Keratinocyte (primary cell): ENCODE measurements at regions not wholly inside any gene's neighbourhood (a gene's known extent, or its start where the extent isn't known, plus 50 kb on each side); places are given as distances from the start of the nearest gene placed in this dataset.

ENCODE experiments used
- DNase-seq: peaks from one replicate; pipeline ENCODE4 v3.0.0-alpha.2; 2011; ENCODE audit warnings: low read depth, missing footprints, low spot score
- FAIRE-seq: peaks from 2 replicates; lab custom pipeline; 2011; peaks lifted over from hg19 to GRCh38; lab: Jason Lieb, UNC
- H2AFZ ChIP-seq: 2 replicates; pipeline ENCODE4 v1.6.0; 2012; ENCODE audit warnings: low read length, control low read depth, inconsistent platforms; ENCODE audit not compliant: control insufficient read depth
- H3K27ac ChIP-seq: 2 replicates; pipeline ENCODE4 v1.5.1; 2011; ENCODE audit warnings: low read length; ENCODE audit not compliant: control insufficient read depth, insufficient read depth
- H3K27me3 ChIP-seq: 3 replicates; pipeline ENCODE4 v1.6.0; 2011; ENCODE audit warnings: low read length; ENCODE audit not compliant: control insufficient read depth, insufficient read depth; ENCODE audit errors: extremely low read depth
- H3K36me3 ChIP-seq, 2 experiments: 2 replicates in 1 of 2; 3 replicates in 1 of 2; pipeline ENCODE4 v1.5.1; 2011; ENCODE audit warnings: low read length in 2 of 2, mild to moderate bottlenecking in 1 of 2; ENCODE audit not compliant: control insufficient read depth in 2 of 2, insufficient read depth in 2 of 2; ENCODE audit errors: extremely low read depth in 1 of 2
- H3K4me1 ChIP-seq: 3 replicates; pipeline ENCODE4 v1.5.1; 2011; ENCODE audit warnings: low read length; ENCODE audit not compliant: control insufficient read depth, insufficient read depth; ENCODE audit errors: extremely low read depth
- H3K4me2 ChIP-seq: 3 replicates; pipeline ENCODE4 v1.6.0; 2011; ENCODE audit warnings: low read depth, low read length; ENCODE audit not compliant: control insufficient read depth, insufficient read depth; ENCODE audit errors: extremely low read depth
- H3K4me3 ChIP-seq, 3 experiments: fragments of 200-600 bp in 1 of 3; sonication (generic) in 1 of 3; 2 replicates in 2 of 3; 3 replicates in 1 of 3; pipeline ENCODE4 v1.5.1; 2011 to 2016; ENCODE audit warnings: low read length in 3 of 3, mild to moderate bottlenecking in 3 of 3, control low read depth in 2 of 3, inconsistent platforms in 1 of 3, low read depth in 1 of 3, mixed read lengths in 1 of 3, mixed run types in 1 of 3, moderate library complexity in 1 of 3; ENCODE audit not compliant: control insufficient read depth in 2 of 3, insufficient read depth in 2 of 3; ENCODE audit errors: extremely low read depth in 1 of 3
- H3K79me2 ChIP-seq: 2 replicates; pipeline ENCODE4 v1.6.0; 2012; ENCODE audit warnings: low read length; ENCODE audit not compliant: control insufficient read depth, insufficient read depth
- H3K9ac ChIP-seq: 3 replicates; pipeline ENCODE4 v1.6.0; 2011; ENCODE audit warnings: low read length; ENCODE audit not compliant: control insufficient read depth, insufficient read depth; ENCODE audit errors: extremely low read depth
- H3K9me1 ChIP-seq: 3 replicates; pipeline ENCODE4 v1.6.0; 2011; ENCODE audit warnings: low read length; ENCODE audit not compliant: control insufficient read depth, insufficient read depth; ENCODE audit errors: extremely low read depth
- H3K9me3 ChIP-seq: 2 replicates; pipeline ENCODE4 v1.5.1; 2012; ENCODE audit warnings: low read depth, low read length; ENCODE audit not compliant: control insufficient read depth
- H4K20me1 ChIP-seq: 3 replicates; pipeline ENCODE4 v1.6.0; 2011; ENCODE audit warnings: low read length; ENCODE audit not compliant: control insufficient read depth, insufficient read depth; ENCODE audit errors: extremely low read depth
- EZH2 ChIP-seq: IDR thresholded peaks from one replicate; pipeline ENCODE4 v1.6.1; 2012; ENCODE audit warnings: inconsistent platforms, mild to moderate bottlenecking, low read length, moderate library complexity
- dilution Hi-C: fragments of 300-500 bp; cut with MboI; formaldehyde crosslinking; loops from one replicate; pipeline ENCODE4 v1.7.0; 2020; ENCODE audit warnings: low sequenced_read_pairs; ENCODE audit not compliant: extremely low pct_ligation_motif_present
- TF ChIP-seq, protein P1 (sequence below), 3 experiments: IDR thresholded peaks in 1 of 3; conservative IDR thresholded peaks in 1 of 3; optimal IDR thresholded peaks in 1 of 3; 2 replicates in 2 of 3; 3 replicates in 1 of 3; pipeline versions ENCODE3 to v1.5.1; 2011; ENCODE audit warnings: low read length in 3 of 3, mild to moderate bottlenecking in 3 of 3, moderate library complexity in 2 of 3, control low read depth in 1 of 3, inconsistent platforms in 1 of 3; ENCODE audit not compliant: insufficient read depth in 2 of 3; ENCODE audit errors: extremely low read depth in 1 of 3

- Histone ChIP-seq H3K4me1 (no peaks in the 10 kb centered on the region), H3K9me3 (no peaks in the 10 kb centered on the region), H3K36me3 (no peaks in the 10 kb centered on the region), H3K9ac (no peak overlapping the region), H2AFZ (no peak overlapping the region), H3K27me3 (no peaks in the 10 kb centered on the region), H3K79me2 (no peaks in the 10 kb centered on the region), H3K9me1 (no peaks in the 10 kb centered on the region), H3K27ac (no peak overlapping the region), H3K4me3 (no peak overlapping the region), H4K20me1 (no peaks in the 10 kb centered on the region), H3K4me2 (no peak overlapping the region)
- dilution Hi-C loops: no loop called here
- no peak for FAIRE-seq
- TF ChIP-seq, protein P1, sequence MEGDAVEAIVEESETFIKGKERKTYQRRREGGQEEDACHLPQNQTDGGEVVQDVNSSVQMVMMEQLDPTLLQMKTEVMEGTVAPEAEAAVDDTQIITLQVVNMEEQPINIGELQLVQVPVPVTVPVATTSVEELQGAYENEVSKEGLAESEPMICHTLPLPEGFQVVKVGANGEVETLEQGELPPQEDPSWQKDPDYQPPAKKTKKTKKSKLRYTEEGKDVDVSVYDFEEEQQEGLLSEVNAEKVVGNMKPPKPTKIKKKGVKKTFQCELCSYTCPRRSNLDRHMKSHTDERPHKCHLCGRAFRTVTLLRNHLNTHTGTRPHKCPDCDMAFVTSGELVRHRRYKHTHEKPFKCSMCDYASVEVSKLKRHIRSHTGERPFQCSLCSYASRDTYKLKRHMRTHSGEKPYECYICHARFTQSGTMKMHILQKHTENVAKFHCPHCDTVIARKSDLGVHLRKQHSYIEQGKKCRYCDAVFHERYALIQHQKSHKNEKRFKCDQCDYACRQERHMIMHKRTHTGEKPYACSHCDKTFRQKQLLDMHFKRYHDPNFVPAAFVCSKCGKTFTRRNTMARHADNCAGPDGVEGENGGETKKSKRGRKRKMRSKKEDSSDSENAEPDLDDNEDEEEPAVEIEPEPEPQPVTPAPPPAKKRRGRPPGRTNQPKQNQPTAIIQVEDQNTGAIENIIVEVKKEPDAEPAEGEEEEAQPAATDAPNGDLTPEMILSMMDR (optimal IDR thresholded peaks at IDR 0.05 in 1 of 3, IDR thresholded peaks at IDR 0.05 in 1 of 3, conservative IDR thresholded peaks at IDR 0.05 in 1 of 3; ENCODE audit: extremely low read depth in 1 of 3, insufficient read depth in 2 of 3, low read length in 3 of 3): no peak
- no peak for TF ChIP-seq EZH2
- DNase-seq: no peak
Observed at GRCh38 chr9:100919506-100919905, 109.0 kb upstream of the PLPPR1 start.

DNA sequence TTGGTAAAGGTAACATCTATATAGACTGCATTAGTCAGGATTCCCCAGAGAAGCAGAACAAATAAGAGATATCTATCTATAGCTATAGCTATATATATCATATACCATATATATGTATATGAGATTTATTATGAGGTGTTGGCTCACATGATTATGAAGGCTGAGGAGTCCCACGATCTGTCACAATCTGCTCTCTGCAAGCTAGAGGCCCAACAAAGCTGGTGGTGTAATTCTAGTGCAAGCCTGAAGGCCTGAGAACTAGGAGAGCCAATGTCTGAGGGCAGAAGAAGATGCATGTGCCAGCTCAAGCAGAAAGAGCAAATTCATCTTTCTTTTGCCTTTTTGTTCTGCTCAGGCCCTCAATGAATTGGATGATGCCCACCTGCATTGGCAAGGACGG is 102.2 kb upstream of the PLPPR1 start:
- Histone ChIP-seq H3K4me3 (no peak overlapping the region), H3K27ac (no peak overlapping the region), H3K36me3 (no peaks in the 10 kb centered on the region), H2AFZ (no peak overlapping the region), H3K9ac (no peak overlapping the region), H3K9me3 (no peaks in the 10 kb centered on the region), H3K27me3 (no peaks in the 10 kb centered on the region), H4K20me1 (no peaks in the 10 kb centered on the region), H3K4me1 (no peaks in the 10 kb centered on the region), H3K79me2 (no peaks in the 10 kb centered on the region), H3K4me2 (no peak overlapping the region), H3K9me1 (no peaks in the 10 kb centered on the region)
- dilution Hi-C loops: no loop called here
- FAIRE-seq (no peak), DNase-seq (no peak)
- no peak for TF ChIP-seq EZH2
- TF ChIP-seq, protein P1 (optimal IDR thresholded peaks at IDR 0.05 in 1 of 3, IDR thresholded peaks at IDR 0.05 in 1 of 3, conservative IDR thresholded peaks at IDR 0.05 in 1 of 3; ENCODE audit: extremely low read depth in 1 of 3, insufficient read depth in 2 of 3, low read length in 3 of 3): no peak
